Esophagus squamous epithelium (tissue), 4 donors: ENCODE measurements at regions not wholly inside any gene's neighbourhood (a gene's known extent, or its start where the extent isn't known, plus 50 kb on each side); places are given as distances from the start of the nearest gene placed in this dataset.

Source experiments
- CTCF ChIP-seq, 6 experiments: fragments of 450-650 bp in 4 of 6; fragments of 200-600 bp in 2 of 6; sonication (generic) in 2 of 6; IDR thresholded peaks; one replicate each; pipeline ENCODE4 v1.5.1; 2016 to 2019; ENCODE audit warnings: antibody characterized with exemption in 6 of 6, mild to moderate bottlenecking in 4 of 6, moderate library complexity in 4 of 6
- POLR2A ChIP-seq, 4 donors: fragments of 450-650 bp; IDR thresholded peaks; one replicate each; pipeline ENCODE4 v1.6.1; 2017; ENCODE audit warnings: antibody characterized with exemption in 4 of 4, mild to moderate bottlenecking in 4 of 4, moderate library complexity in 3 of 4

- TF ChIP-seq CTCF (IDR thresholded peaks at IDR 0.05) (no peak), POLR2A (IDR thresholded peaks at IDR 0.05) (no peak)
Measured at GRCh38 chr5:103498211-103498610, 64.4 kb downstream of the NUDT12 start.
